KMS-11 (cell line): ENCODE measurements at regions not wholly inside any gene's neighbourhood (a gene's known extent, or its start where the extent isn't known, plus 50 kb on each side); places are given as distances from the start of the nearest gene placed in this dataset.

Experiments
- H2AFZ ChIP-seq: fragments of 200-600 bp; sonication (generic); 2 replicates; pipeline ENCODE4 v1.6.1; 2016; ENCODE audit warnings: antibody characterized with exemption, mixed run types, low read depth
- H3K27ac ChIP-seq: fragments of 200-600 bp; sonication (generic); 2 replicates; pipeline ENCODE4 v1.6.1; 2016; ENCODE audit warnings: mild to moderate bottlenecking, mixed run types
- H3K27me3 ChIP-seq: fragments of 200-600 bp; sonication (generic); 2 replicates; pipeline ENCODE4 v1.6.1; 2017; ENCODE audit warnings: mild to moderate bottlenecking, low read depth, mixed run types, moderate library complexity; ENCODE audit not compliant: insufficient read depth
- H3K36me3 ChIP-seq: fragments of 200-600 bp; sonication (generic); 2 replicates; pipeline ENCODE4 v1.6.1; 2017; ENCODE audit warnings: mild to moderate bottlenecking, mixed run types; ENCODE audit not compliant: insufficient read depth
- H3K4me1 ChIP-seq: fragments of 200-600 bp; sonication (generic); 2 replicates; pipeline ENCODE4 v1.6.1; 2016; ENCODE audit warnings: mild to moderate bottlenecking, low read depth, mixed run types; ENCODE audit not compliant: poor library complexity, severe bottlenecking
- H3K4me2 ChIP-seq: fragments of 200-600 bp; sonication (generic); 2 replicates; pipeline ENCODE4 v1.7.0; 2016; ENCODE audit warnings: mild to moderate bottlenecking, mixed run types
- H3K4me3 ChIP-seq: fragments of 200-600 bp; sonication (generic); IDR thresholded peaks from 2 replicates; pipeline ENCODE4 v1.6.1; 2017; ENCODE audit warnings: low read depth, low read length, mixed read lengths; ENCODE audit not compliant: insufficient read depth
- H3K79me2 ChIP-seq: fragments of 200-600 bp; sonication (generic); 2 replicates; pipeline ENCODE4 v1.6.1; 2016; ENCODE audit warnings: low read depth, mixed run types; ENCODE audit not compliant: insufficient read depth
- H3K9ac ChIP-seq: fragments of 200-600 bp; sonication (generic); 2 replicates; pipeline ENCODE4 v1.6.1; 2016; ENCODE audit warnings: mild to moderate bottlenecking, mixed run types
- H4K20me1 ChIP-seq: fragments of 200-600 bp; sonication (generic); 2 replicates; pipeline ENCODE4 v1.6.1; 2016; ENCODE audit warnings: mild to moderate bottlenecking, mixed run types; ENCODE audit not compliant: insufficient read depth
- CTCF ChIP-seq: fragments of 200-600 bp; sonication (generic); conservative IDR thresholded peaks from 2 replicates; pipeline ENCODE4 v1.6.1; 2017; ENCODE audit warnings: low read depth, mild to moderate bottlenecking, antibody characterized with exemption, low read length, moderate library complexity, mixed read lengths

- no peak overlapping the region for H3K9ac ChIP-seq
- H3K79me2 ChIP-seq, result no peaks in the 10 kb centered on the region
- H3K27me3 ChIP-seq, result no peaks in the 10 kb centered on the region
- no peak for TF ChIP-seq CTCF
- no peak overlapping the region for H2AFZ ChIP-seq
- H3K4me2 ChIP-seq, result no peak overlapping the region
- no peak overlapping the region for H3K27ac ChIP-seq
- H3K4me3 ChIP-seq, result no peak overlapping the region
- no peaks in the 10 kb centered on the region for H3K4me1 ChIP-seq
- no peaks in the 10 kb centered on the region for H3K36me3 ChIP-seq
- H4K20me1 ChIP-seq, result no peaks in the 10 kb centered on the region
Observed at GRCh38 chr7:16178092-16178491, 243.2 kb downstream of the CRPPA start.

- Histone ChIP-seq H4K20me1 (no peaks in the 10 kb centered on the region), H2AFZ (no peak overlapping the region), H3K36me3 (no peaks in the 10 kb centered on the region), H3K27me3 (no peaks in the 10 kb centered on the region), H3K9ac (no peak overlapping the region), H3K4me1 (no peaks in the 10 kb centered on the region), H3K4me3 (no peak overlapping the region), H3K27ac (no peak overlapping the region), H3K4me2 (no peak overlapping the region), H3K79me2 (no peaks in the 10 kb centered on the region)
- no peak for TF ChIP-seq CTCF
Observed at GRCh38 chr7:16174253-16174652, 247.1 kb downstream of the CRPPA start.

GRCh38 chr7:16172366-16172765 is 249.0 kb downstream of the CRPPA start:
- Histone ChIP-seq H3K9ac (no peak overlapping the region), H3K4me2 (no peak overlapping the region), H3K36me3 (no peaks in the 10 kb centered on the region), H3K4me3 (no peak overlapping the region), H3K4me1 (no peaks in the 10 kb centered on the region), H3K79me2 (no peaks in the 10 kb centered on the region), H3K27ac (no peak overlapping the region), H2AFZ (no peak overlapping the region), H3K27me3 (no peaks in the 10 kb centered on the region), H4K20me1 (no peaks in the 10 kb centered on the region)
- no peak for TF ChIP-seq CTCF

GRCh38 chr7:16171928-16172327 is 249.4 kb downstream of the CRPPA start:
- Histone ChIP-seq H3K9ac (no peak overlapping the region), H2AFZ (no peak overlapping the region), H3K4me3 (no peak overlapping the region), H3K4me2 (no peak overlapping the region), H3K79me2 (no peaks in the 10 kb centered on the region), H3K36me3 (no peaks in the 10 kb centered on the region), H3K27ac (no peak overlapping the region), H3K4me1 (no peaks in the 10 kb centered on the region), H3K27me3 (no peaks in the 10 kb centered on the region), H4K20me1 (no peaks in the 10 kb centered on the region)
- TF ChIP-seq CTCF, result no peak

GRCh38 chr7:16170671-16171070 is 250.7 kb downstream of the CRPPA start:
- H2AFZ ChIP-seq, result no peak overlapping the region

More at GRCh38 chr7:16170671-16171070, 250.7 kb downstream of the CRPPA start:
- Histone ChIP-seq H3K27me3 (no peaks in the 10 kb centered on the region), H3K27ac (no peak overlapping the region), H3K4me1 (no peaks in the 10 kb centered on the region), H4K20me1 (no peaks in the 10 kb centered on the region), H3K4me3 (no peak overlapping the region), H3K9ac (no peak overlapping the region), H3K36me3 (no peaks in the 10 kb centered on the region), H3K79me2 (no peaks in the 10 kb centered on the region), H3K4me2 (no peak overlapping the region)
- no peak for TF ChIP-seq CTCF
